HG03342 (cell line): ENCODE measurements at regions not wholly inside any gene's neighbourhood (a gene's known extent, or its start where the extent isn't known, plus 50 kb on each side); places are given as distances from the start of the nearest gene placed in this dataset.

ENCODE experiments used
- ATAC-seq: cut with Tn5 transposase; IDR thresholded peaks from one replicate; pipeline ENCODE4 v1.9.1; 2021; ENCODE audit warnings: mild to moderate bottlenecking, moderate library complexity; ENCODE audit not compliant: unreplicated experiment

DNA sequence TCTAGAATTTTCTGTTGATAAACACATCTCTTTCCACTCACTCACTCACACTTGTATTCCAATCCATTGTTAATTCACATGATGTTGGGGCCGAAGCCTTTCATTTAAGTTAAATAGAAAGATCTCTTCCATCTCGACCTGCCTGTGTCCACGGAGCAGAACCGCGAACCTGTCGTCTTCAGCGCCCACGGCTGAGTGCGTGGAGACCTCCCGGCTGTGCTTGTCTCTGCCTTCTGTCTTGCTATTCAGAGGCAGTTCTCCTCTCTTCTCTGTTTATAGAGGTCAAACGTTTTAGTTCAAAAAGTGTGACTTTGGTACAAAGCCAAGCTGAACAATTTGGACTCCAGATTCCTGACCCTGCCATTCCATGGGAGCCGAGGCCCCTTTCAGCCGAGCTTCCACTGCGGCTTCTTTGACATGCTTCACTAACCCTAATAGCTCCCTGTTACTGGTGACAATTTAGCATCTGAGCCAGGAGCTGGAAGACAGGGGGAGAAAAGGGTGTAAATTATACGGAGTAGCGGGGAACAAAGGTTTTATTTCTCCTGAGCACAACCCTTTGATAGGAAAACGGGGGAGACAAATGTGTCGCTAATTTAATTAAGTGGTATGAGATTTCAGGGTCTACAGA is 314.4 kb upstream of the IRX4 start:
- ATAC-seq = no peak

DNA sequence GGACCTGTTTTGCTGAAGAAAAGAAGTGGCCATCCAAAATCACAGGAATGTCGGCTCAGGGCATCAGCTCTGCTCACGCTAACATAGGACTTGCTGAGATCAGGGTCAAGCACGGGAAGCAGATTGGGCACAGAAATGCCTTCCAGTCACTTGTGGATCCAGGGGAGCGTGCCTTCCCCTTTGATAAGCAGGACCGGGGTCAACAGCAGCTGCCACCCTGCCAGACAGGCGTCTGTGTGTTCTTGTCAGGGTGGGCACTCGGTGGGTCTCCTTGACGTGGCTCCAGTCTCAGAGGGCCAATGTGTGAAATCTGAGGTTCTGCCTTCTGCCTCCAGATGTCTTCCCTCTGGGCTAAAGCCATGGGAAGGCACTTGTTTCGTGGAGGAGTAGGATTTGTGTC is 313.7 kb upstream of the IRX4 start:
- ATAC-seq = no peak

DNA sequence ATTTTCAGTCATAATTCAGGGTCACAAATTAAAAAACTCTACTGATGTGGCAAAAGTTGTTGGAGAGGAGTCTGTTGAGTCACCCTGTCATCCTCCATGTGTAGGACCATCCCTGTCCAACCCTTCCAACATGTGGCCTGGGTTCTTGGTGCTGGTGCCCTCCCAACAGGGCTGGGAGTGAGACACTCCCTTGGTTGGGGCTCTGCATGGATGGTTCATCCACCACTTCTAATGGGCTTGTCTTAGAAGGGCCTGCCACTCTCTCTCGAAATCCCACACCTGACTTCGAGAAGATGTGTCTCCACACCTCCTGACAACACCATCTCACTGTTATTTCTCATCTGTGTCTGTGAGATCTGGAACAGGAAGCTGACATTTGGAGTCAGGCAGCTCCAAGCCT is 312.2 kb upstream of the IRX4 start:
- no peak for ATAC-seq

DNA sequence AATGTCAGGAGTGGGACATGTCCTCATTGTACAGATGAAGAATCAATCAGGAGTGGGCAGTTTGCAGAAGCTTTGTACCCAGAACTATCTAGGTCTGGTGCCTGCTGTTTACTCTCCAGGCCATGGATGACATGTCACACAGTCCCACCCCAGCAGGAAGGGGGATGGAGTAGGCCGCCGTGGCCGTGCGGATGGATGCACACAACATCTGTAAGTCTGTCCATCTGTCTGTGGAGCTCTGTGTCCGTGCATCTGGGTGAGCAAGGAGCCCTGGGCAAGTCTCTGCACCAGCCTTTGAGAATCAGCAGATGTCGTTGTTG is 311.5 kb upstream of the IRX4 start:
- ATAC-seq = no peak

DNA sequence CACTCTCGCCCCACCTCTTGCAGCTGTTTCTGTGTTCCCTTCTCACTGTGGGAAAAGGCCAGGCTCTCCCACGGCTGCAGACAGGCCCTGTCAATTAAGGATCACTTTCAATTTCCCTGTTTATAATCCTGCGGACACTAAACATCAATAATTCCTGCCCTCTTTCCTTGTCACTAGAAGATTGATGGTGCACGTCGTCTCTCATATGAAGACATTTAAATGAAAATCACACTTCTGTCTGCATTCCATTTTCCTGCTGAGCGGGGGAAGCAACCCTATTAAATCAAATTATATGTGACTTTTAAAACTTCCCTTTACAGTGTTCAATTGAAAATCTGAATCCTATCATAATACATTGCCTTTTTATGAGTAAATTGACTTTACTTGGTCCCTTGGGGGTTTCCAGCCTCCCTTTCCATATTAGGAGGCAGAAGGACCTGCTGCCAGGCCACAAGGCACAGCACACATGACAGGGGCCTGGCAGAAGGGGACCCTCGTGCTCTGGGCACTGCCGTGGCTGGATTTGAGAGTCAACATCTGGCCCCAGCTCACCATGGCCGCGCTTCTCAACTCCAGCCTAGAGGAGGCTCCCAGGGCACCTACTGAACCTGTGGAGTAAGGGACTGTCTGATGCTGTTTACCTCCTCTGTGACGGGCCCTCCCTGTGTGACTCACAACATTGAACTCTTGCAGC is 311.0 kb upstream of the IRX4 start:
- no peak for ATAC-seq

DNA sequence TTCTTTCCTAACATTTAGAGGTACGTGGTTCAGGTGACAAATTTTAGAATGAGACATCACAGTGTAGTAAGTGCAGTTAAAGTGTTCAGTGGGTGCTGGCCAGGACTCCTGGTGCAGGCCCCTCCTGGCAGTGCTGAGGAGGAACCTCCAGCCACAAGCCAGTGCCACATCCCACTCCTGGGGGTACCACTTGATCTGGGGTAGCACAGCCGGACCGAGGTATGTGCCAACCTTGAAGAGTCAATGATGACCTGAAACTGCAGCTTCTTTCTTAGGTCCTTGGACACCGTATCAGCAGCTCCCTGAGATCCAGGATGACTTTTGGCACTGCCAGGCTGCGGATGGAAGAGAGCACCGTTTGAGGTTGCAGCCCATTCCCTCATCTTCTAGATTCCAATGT is 310.4 kb upstream of the IRX4 start:
- no peak for ATAC-seq

DNA sequence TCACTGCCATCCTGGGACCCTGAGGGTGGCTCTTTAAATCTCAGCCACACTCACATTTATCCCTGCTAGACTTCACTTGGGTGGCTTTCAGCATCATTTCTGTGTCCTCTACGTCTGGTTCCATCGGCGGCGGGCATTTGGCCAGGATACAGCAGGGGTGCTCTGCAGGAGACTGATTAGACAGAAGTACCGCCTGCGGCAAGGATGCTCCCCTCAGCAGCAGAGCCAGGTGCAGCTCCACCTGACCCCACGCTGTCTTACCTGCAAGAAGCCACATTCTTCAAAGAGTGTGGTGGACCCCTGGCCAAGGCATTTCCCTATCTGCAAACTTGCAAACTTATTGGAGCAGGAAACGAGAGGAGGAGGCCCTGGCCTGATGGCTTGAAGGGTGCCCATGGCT is 309.8 kb upstream of the IRX4 start:
- ATAC-seq = no peak

DNA sequence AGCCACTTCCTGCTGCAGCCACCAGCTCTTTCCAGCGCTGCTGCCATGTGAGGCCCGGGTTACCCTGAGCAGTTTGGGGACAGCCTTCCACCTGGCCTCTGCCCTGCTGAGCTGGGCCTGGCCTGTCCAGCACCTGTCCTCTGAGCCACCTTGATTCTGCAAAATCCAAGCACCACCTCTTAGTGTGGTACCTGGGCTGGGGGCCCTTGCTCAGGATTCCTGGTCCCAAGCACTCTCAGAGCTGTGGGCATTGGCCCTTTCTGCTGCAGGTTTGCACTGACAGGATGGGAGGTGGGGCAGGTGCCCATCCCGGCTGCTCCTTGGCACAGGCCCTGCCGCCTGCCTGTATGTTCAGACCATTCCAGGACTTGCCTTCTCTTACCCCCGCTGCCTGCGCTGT is 309.2 kb upstream of the IRX4 start:
- no peak for ATAC-seq

DNA sequence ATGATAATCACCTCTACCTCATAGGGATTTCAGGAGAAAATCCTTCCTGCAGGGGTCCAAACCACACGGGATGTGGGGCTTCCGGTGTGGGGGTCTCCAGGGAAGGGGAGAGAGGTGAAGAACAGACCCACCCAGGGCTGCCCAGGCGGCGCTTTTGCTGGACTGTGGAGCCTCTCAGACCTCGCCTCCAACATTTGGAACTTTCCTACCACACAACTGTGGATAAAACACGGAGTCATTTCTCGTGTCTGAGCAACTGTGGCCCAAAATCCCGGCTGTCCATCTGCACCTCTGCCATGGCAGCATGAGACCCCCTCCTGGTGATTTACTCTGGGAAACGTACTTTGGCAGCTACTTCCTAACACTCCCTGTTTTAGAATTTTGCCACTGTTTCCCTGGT is 307.8 kb upstream of the IRX4 start:
- no peak for ATAC-seq

DNA sequence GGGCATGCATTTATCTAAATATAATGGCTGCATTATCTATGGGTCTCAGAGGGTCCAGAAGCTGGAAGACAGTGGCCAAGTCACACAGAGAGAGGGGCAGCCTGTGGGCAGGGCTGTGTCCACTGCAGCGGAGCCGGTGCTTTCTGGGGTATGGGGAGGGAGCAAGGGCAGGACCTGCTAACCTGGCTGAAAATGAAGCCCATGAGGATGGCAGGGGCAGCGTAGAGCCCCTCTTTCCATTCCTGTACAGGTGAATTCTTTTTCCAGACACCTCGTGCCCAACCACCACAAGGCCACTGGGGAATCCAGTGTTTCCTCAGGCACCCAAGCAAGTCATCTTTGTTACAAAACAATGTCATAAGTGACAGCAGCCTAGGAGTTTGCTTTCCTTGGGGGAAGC is 305.9 kb upstream of the IRX4 start:
- ATAC-seq = no peak

DNA sequence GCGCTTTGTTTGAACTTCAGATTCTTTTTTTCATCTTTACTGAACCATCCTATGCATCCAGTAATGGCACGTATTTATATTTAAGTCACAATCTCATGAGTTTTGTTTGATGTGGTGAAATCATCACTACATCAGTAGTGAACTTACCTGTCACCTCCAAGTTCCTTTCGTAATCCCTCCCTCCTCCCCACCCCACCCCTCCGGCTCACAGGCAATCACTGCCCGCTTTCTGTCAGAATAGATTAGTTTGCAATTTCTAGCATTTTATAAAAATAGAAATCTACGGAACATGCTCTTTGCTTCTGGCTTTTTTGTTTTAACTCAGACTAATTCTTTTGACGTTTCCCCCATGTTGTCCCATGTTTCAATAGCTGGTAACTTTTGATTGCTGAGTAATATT is 305.4 kb upstream of the IRX4 start:
- ATAC-seq = no peak

DNA sequence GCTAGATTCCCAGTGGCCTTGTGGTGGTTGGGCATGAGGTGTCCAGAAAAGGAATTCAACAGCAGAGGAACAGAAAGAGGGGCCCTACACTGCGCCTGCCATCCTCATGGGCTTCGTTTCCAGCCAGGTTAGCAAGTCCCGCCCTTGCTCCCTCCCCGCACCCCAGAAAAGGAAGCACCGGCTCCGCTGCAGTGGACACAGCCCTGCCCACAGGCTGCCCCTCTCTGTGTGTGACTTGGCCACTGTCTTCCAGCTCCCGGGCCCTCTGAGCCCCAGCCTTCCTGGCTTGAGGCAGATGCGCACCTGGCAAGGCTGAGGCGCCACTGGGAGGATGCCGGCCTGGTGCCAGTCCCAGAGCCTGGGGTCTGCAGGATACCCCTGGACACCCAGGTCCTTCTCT is 305.0 kb upstream of the IRX4 start:
- no peak for ATAC-seq

DNA sequence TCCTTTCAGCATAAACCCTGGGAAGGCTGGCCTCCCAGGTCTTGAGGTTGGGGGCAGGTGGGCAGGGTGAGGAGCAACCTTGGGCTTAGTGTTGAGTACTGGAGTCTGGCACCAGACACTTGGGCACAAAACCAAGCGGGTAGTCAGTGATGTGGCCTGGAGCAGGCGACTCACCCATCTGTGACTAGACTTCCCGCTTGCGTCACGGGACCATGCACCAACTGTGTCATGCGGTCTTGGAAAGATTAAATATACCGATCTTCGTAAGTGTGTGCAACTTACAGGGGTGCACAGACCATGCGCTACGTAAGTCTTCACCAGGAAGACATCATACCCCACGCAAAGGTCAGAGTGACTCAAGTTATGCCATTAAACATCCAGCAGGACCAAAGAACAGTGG is 304.4 kb upstream of the IRX4 start:
- ATAC-seq = no peak

DNA sequence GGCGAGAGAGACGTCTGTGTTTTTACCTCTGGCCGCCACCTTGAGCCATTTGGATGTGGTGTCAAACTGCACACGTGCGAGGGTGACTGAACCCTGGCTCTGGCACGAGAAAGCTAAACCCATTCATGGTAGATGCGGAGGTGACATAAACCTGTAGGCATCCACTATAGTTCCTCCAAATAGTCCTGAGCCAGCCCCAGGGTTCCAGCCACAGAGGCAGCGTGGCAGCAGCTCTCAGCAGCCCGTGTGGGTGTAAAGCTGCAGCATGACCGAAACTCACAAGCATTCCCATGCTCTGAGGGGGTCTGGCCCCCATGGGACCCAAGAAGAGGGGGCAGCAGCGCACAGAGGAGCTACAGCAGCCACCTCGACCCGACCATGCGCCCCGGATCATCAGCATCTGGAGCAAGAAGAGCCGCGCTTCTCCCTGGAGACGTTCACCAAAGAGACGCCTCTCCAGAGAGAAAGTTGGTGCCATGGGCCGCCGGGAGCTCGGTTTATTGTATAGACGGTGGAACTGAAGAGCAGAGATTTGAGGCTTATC is 303.8 kb upstream of the IRX4 start:
- ATAC-seq = no peak

DNA sequence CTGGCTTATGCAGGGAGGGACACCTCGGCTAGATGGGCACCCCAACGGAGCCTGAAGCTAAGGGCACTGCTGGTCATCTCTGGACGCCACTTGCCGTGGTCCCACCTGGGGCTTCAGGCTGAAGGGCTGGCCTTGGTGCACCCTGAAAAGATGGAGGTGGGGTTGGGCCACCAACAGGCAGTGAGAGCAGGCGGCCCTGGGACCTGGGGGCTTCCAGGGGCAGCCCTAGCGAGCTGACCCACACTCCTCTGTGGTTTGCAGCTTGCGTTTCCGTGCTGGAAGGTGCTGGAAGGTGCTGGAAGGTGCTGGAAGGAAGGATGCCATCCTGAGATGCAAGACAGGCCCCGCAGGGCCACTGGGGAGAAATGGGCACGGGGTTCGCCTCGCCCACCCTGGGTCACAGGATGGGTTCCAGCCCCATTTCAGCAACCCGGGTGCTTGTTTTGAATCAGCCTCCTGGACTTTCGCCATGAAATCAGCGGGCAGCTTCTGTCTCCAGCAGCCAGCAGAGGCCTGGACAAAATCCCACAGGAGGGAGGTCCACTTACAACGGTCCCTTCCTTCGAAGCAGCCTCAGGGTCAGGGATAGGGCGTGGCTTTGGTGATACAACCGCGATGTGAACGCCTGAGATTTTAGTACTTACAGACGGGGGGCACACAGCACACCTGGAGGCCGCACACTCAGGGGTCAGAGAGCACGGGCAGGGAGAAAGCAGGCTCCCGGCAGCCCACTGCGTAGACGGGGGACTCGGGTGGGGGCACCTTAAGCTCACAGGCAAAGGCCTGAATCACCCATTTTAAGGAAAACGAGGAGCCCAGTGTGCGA is 303.1 kb upstream of the IRX4 start:
- ATAC-seq = no peak

DNA sequence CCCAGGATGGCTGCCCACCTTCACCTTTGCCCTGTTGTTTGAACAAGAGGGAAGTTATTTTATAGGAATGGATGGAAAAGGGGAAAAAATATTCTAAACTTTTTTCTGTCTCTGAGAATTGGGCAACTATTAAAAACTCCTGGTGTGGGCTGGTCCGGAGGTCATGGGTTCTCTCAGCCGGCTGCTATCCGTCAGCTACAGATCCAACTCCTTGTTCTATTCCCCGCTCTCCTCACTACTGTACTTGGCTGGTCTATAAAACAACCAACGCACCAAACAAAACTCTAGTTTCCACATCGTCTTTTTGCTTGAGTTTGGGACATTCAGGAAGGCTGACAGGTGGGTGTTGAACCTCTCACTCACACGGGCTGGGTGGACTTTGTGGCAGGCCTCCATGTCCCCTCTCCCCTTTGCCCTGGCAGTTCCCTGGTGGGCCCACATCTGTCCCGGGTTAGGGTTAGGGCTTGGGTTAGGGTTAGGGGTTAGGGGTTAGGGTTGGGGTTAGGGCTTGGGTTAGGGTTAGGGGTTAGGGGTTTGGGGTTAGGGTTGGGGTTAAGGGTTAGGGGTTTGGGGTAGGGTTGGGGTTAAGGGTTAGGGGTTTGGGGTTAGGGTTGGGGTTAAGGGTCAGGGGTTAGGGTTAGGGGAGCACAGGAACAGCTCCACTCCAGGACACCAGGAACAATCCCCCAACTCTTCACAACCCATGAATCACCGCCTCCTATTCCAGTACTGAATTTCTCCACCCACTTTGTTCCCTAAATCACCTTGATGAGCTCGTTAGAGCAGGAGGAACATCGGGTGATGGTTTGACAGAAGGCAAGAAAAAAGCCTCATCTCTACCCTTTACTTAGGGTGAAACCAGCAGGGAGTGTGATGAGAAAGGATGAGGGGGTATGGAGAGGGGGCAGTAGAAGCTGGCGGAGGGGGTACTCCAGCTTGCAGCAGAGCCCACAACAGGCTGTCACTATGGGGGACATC is 302.1 kb upstream of the IRX4 start:
- ATAC-seq = no peak

DNA sequence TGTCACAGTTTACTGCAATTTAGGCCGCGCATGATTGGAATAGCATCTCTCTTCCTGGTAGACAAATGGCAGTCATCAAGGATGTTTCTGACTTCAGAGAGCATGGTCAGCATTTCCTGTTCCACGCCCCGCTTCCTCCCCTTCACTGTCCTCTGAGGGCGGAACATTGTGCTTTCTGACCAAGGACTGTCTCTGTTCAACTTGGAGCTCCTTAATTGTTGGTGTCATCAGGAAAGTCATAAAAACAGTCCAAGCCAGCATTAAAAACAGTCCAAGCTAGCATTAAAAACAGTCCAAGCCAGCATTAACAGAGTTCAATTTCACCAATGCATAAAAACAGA is 301.3 kb upstream of the IRX4 start:
- no peak for ATAC-seq

DNA sequence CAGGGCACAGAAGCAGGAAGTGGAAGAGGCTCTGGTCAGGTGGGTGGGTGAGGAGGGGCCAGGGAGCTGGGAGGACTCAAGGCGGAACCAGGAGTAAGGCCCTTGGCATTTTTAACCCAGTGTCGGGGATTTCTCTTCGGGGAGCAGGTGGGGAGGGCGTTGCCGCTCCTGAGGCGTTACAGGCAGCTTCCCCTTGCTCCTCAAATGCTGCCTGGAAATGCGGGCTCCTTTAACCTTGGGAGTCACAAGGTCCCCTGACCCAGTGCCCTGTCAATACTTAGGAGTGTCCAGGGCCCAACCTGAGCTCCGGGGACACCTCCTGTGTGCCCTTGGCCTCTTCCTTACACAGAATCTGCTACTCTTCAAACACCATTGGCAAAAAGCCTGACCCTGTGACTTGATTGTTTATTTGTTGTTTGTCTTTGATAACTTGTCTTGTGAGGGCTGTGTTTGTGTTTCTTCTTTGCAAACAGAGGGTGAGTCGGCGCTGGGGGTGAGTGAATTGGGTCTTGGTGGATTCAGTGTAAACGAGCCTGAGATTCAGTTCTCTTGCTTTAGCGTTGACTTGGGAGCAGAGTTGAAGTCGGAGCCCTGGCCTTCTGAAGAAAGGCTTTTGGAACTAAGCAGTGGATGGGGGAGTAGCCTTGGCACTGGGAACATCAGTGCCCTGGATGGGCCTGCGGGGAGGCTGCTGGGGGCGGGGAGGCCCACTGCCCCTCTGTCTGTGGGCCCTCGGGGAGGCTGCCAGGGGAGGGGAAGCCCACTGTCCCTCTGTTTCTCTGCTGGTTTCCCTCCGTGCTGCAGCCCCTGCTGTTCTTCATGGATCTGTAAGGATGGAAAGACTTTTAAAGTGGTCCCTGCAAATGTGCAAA is 300.7 kb upstream of the IRX4 start:
- ATAC-seq = no peak

DNA sequence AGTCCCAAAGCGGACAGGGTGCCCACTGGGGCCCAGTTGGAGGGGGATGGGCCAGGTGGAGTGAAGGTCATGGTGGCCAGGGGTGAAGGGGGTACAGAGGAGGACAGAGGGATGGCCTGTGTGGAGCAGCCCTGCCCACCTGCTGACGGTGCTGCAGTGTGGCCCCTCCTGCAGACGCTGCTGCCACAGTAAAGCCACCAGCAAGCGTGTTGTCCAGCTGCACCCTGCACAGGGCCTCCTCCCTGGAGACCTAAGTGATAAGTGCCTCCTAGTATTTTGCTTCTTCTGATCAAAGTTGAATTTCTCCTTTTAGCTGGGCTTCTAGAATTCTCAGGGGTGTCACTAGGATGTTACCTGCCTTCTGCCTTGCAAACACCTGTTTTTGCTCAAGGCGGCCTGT is 299.3 kb upstream of the IRX4 start:
- no peak for ATAC-seq

DNA sequence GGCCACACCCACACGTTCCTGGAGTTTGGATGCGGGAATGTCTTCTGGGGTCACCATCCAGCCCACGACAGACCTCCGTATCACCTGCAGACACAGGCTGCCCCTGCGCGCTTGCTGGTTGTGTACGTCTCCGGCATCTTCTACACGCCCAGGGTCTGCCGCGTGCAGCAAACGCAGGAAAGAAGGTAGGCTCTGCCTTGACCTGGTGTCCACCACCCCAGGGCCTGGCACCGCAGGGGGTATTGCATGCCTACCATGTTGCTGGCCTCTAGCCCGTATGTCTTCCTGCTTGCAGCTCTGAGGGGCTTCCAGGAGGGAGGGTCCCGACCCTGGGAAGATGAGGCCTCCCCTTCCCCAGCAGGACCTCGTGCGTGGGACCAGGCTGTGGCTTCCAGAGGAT is 298.8 kb upstream of the IRX4 start:
- no peak for ATAC-seq
